HG03457 (cell line): ENCODE measurements at regions not wholly inside any gene's neighbourhood (a gene's known extent, or its start where the extent isn't known, plus 50 kb on each side); places are given as distances from the start of the nearest gene placed in this dataset.
A peak's percentile ranks its signal among the peaks of the same experiment; 100 is the strongest.

ENCODE experiments used
- ATAC-seq: cut with Tn5 transposase; IDR thresholded peaks from one replicate; pipeline ENCODE4 v1.9.1; 2021; ENCODE audit warnings: moderate number of reproducible peaks; ENCODE audit not compliant: unreplicated experiment

GRCh38 chr2:176592216-176592615 is 323.0 kb downstream of the MTX2 start:
- no peak for ATAC-seq

DNA sequence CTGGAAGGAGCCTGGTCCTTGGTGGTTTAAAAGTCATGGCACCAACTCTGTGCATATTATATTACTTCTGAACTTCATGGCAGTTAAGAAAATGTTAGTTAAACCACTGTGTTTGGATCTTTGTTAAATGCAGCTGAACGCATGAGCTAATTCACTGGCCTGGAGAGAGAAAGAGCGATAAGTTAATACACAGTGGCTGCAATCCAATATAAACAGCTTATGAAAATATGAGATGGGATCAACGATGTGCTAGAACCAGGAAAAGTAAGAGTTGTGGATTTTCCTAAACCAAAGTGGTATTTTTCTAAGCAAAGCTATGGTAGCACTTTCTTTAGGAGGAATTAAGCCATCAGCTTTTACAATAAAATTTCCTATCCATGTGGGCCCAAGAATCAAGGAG is 326.7 kb downstream of the MTX2 start:
- ATAC-seq = no peak

- no peak for ATAC-seq
These were observed 328.7 kb downstream of the MTX2 start for GRCh38 chr2:176597916-176598315.

- no peak for ATAC-seq
These were observed 329.1 kb downstream of the MTX2 start for GRCh38 chr2:176598351-176598750.

DNA sequence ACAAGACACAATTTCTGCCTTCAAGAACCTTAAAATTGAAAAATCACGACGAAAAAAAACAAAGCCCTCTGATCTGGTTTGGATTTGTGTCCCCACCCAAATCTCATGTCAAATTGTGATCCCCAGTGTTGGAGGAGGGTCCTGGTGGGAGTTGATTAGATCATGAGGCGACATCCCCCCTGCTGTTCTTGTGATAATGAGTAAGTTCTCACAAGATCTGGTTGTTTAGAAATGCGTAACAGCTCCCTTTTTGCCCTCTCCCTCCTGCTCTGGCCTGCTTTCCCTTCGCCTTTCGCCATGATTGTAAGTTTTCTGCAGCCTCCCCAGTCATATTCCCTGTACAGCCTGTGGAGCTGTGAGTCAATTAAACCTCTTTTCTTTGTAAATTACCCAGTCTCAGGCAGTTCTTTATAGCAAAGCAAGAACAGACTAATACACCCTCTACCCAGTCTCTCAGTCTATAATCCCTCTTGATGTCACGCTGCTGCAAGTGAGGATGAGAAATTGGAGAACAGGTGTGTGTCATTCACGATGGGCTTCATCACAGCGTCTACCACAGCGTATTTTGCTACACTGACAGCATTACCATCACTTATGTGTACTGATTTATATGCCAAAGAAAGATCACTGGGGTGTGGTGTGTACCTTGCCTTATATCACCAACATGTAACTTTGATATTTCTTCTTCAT is 330.7 kb downstream of the MTX2 start:
- ATAC-seq = no peak

DNA sequence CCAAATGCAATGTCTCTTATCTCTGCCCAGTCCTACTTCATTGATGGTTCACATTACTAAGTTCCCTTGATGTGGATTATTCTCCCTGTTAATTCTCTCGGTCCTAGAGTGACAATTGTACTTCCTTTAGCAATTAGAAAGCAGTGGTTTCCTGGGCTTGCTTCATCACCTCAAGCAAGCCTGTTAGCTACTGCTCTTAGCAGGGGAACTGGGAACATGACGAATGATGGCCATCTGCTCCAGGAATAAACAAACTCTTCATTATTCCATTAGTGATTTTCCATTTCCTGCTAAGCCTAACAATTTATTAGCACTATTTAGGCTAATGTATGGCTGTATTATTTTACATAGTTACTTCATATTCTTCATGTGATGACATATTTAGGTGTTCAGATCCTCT is 331.8 kb downstream of the MTX2 start:
- ATAC-seq = no peak

DNA sequence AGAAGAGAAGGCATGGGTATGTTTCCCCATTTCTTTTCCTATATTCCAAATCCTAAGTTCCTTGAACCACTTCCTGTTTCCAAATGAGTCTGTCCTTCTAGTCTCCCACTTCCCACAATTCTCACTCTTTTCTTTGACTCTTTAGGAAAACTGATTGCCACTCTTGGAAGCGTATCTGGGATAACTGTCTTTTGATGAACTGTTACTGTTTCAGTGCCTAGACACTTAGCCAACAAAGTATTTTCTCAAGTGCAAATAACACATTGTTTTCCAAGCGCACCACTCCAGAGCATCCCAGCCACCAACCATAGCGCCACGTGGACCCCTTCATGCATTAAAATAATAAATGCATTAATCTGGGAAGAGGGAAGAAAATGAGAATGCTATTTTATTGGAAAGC is 342.8 kb downstream of the MTX2 start:
- no peak for ATAC-seq

GRCh38 chr2:176612736-176613135 is 343.5 kb downstream of the MTX2 start:
- ATAC-seq = no peak

DNA sequence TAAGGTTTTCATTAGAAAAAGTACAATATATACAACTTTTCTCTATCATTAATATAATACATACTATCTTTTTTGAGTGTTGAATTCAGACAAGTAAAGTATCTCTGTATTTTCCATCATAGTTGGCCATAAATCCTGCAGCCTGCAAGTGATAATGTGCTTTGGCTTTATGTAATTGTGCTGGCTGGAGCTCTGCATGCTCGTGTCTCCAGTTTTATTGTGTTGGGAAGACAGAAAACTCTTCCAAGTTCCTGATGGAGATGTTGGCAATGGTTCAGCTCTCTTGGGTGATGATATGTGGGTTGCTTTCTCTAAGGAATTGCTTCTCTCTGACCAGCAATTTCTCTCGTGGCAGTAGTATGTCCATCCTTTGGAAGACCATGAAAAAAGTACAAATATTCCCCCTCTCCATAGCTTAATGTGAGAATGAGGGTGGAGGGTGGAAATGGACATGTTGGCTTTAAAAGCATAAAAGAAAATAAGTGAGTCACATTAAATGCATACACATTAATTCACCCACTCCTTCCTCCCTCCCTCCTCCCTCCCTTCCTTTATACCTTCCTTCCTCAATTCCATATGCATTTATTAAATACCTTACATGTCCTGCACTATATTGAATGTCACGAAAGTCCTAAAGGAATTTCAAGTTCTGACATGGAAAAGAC is 344.2 kb downstream of the MTX2 start:
- ATAC-seq = no peak

GRCh38 chr2:176614049-176614448 is 344.8 kb downstream of the MTX2 start:
- ATAC-seq = no peak

DNA sequence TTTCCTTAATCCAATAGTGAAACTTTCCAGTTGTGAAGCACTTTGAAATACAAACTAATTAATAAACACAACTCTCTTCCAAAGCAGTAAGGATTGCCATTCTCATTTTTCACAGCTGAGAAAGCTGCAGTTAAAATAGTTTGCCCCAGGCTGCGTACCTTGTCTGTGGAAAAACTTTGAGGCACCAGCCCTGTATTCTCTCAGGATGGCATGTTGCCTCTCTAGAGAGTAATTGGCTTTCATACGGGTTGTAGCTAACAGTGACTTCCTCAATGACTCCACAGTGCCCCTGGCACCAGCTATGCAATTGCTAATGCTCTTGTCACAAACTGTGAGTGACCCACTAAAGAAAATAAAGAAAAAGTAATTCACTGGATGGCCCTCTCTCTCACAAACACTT is 345.7 kb downstream of the MTX2 start:
- ATAC-seq = no peak

- no peak for ATAC-seq
These were observed 350.3 kb downstream of the MTX2 start for GRCh38 chr2:176619504-176619903.

DNA sequence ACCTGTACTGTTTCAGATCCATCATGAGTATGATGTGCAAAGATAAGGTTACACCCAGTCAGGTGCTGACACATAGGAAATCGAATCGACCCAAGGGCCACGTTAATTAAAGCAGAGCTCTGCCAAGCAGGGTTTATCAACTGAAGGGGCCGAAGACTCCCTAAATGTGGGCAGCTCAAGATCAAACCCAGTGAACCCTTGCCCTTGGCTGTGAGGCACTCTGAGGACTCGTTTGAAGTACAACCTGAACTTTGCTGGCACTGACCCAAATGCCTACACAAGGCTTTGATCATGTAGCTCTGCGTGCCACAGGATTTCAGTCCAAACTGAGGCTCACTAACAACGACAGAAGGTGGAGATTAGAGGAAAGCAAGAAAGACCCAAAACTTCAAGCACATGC is 352.1 kb downstream of the MTX2 start:
- no peak for ATAC-seq

GRCh38 chr2:176622792-176623191 is 353.6 kb downstream of the MTX2 start:
- ATAC-seq = no peak

DNA sequence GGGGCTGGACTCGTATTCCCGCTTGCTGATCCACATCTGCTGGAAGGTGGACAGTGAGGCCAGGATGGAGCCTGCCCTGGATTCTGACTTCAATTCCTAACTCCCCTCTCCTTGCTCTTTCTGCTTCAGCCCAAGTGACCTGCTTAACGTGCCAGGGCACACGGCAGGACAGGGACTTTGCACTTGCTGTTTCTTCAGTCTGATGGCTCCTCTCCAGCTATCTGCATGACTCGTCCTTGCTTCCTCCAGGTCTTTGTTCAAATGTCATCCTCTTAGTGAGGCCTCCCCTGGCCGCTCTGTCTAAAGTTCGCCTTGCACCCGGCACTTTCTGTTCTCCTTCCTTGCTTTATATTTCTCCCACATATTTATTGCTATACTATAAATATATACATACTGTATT is 357.6 kb downstream of the MTX2 start:
- no peak for ATAC-seq

- no peak for ATAC-seq
These were observed 359.2 kb downstream of the MTX2 start for GRCh38 chr2:176628438-176628837.

GRCh38 chr2:176633754-176634153 is 364.5 kb downstream of the MTX2 start:
- ATAC-seq = no peak

GRCh38 chr2:176636401-176636800 is 367.2 kb downstream of the MTX2 start:
- ATAC-seq = no peak

DNA sequence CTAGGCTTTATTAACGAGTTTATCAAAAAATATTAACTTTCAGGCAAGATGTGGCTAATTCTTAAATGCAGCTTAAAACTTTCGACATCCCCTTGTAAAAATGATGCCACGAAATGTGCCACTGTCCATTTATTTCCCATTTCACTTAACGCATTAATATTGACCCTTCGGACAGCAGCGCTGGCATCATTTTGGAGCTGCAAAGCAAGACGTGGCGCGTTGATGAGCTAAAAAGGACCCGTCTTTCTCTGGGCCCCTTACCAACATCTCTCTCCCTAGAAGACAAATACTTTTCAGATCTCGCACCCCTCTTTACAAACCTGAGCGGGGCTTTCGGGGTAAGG is 367.9 kb downstream of the MTX2 start:
- ATAC-seq = no peak

DNA sequence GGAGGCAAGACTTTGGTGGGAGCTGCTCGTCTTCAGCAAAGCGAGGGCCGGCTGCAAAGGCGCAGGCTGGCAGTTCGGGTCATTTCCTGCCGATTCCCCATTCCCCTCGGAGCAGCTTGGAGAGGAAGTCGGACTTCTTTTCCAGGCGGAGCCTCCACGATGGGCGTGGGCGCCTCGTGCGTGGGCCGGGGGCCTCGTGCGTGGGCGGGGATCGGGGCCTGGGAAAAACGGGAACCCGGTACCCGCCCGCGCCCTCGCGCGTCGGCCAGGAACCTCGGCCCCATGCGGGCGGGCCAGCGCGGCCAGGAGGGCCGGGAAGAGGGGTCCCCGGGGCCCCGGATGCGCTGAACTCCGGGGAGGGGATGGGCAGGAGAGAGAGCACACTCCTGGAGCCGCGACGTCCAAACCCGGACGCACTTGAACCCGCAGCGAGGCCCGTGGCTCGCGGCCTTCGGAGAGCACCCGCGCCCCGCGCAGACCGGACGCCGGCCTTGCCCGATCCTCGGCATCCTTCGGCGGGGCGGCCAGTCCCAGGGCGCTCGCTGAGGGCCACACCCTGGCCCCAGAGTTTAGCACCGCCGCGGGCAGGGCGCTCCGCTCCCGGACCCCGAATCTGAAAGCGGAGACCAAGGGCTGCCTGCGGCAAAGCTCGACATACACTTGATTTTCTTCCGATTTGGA is 368.4 kb downstream of the MTX2 start:
- ATAC-seq = no peak

DNA sequence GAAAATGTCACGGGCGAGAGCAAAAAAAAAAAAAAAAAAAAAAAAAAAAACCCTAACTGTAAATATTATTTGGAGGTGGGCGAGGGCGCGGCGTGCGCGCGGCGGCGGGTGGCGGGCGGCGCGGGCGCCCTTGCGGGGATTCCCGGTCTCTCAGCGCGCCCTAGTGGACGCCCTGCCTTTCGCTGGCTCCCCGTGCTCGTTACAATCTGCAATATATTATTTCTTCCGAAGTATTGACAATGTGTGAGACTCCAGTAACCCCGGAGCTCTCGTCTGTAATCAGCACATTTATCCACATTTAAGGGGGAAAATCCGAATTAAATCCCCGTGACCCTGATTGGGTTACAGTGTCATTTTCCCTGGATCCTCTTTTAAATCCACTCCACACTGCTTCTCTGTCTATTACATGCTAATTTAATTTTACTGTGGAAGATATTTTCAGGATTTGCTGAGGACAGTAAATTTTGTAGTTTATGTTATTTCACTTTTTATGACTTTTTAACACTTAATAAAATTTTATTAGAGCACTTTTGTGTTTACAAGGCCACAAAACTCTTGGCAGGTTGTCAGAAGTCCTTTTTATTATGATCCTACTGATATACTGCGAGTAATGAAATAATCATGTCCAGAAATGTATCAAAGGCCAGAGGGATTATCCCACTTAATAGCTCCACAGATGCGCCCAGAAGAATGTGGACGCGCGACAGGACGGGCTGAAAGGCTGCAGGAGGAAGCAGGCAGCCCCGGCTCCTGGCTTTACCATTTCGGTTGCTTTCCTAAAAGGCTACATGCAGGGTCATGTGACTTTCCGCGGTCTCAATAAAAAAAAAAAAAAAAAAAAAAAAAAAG is 369.1 kb downstream of the MTX2 start:
- peak; percentile 65 for ATAC-seq

- no peak for ATAC-seq
These were observed 369.7 kb downstream of the MTX2 start for GRCh38 chr2:176639016-176639343.
